ENCODE measurements at regions not wholly inside any gene's neighbourhood (a gene's known extent, or its start where the extent isn't known, plus 50 kb on each side); places are given as distances from the start of the nearest gene placed in this dataset.

DNA sequence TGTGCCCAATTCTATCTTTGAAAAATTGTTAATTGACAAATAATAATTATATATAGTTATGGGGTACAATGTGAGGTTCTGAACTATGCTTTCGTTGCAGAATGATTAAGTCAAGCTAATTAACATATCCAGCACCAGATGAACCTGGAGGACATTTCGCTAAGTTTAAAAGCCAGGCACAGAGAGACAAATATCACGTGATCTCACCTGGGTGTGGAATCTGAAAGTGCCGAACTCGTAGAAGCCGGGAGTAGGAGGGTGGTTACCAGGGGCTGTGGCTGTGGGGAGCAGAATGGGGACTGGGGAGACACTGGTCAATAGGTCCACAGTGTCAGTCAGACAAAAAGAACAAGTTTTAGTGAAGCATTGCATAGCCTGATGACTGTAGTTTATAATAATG, 332.9 kb upstream of the SHH start:
- DNase-seq: no peak

DNA sequence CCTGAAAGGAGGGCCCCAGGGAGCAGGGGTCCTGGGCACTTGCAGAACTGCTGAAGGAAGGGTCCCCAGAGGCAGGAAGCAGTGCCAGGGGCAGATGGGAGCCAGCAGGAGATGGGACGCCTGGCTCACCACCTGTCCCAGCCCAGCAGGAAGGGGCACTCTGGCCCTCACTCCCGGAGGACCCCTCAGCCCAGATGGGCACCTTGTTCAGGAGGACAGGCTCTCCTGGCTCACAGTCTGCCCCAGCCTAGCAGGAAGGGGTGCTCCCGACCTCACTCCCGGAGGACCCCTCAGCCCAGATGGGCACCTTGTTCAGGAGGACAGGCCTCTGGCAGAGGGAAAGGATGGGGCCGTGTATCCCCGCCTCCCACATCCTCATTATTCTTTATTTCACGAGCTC, 331.4 kb upstream of the SHH start:
- DNase-seq: no peak

DNA sequence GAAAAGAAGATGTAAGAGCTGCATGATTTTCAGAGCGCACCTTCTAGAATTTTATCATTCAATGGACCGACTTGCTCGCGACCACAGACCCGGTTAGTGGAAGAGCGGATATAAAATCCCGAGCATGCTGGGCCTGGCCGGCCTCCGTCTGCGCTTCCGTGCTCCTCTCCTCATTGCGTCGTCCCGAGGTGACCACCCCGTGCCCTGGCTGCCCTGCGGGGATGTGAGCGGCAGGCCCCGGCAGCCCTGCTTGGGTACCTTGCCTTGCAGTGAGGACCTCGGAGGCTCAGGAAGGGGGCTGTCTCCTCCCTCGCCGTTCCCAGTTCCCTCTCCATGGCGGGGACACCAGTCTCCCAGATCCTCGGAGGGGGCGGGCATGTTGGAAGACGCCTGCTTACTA, 330.9 kb upstream of the SHH start:
- DNase-seq: no peak

DNA sequence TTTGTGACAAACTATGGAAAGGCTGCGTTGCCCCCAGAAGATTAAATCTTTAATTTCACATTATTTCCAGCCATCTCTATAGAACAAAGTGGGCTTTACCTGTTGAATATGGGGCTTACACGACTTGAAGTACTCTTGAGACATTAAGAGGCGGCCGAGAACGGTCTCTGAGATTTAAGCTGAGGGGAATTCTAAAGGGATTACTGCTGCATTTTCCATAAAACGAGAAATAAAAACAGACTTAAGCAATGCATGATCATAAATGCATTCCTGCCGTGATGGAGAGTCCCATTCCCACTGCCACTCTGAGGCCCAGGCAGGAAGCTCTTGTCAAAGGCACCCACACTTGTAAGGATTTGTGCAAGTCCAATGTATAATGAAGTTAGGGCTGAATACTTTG, 329.7 kb upstream of the SHH start:
- no peak for DNase-seq

DNA sequence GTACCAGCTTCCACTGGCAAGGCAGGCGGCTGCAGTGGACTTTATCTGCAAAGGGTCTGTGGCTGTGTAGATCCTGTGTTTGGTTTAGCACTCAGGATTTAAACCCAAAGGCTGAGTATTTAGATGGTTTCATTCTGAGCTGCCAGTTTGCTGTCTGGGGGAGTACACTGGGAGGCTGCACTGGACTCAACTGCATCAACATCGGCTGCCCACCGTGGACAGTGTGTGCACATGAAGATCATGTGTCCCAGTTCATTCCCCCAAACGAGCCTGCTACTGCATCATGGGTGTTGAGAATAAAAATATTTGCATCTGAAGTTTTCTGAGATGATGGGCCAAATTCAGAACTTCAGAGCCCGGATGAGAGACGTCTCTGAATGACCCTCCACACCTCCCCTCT, 328.6 kb upstream of the SHH start:
- DNase-seq: no peak

DNA sequence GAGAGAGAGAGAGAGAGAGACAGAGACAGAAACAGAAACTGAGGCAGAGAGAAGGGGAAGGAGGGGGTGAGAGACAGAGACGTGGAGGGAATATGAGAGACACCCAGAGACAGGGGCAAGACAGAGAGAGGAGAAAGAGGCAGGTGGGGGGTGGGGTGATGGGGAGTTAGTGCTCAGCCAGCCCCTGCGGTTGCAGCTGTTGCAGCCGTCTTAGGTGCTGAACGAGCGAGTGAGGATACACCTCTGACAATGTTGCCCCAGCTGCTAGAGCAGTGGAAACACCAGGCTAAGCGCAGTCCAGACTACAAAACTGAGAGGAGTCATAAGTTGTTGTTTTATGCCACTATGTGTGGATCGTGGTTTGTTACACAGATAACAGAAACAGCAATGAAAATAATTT, 328.2 kb upstream of the SHH start:
- DNase-seq: no peak

DNA sequence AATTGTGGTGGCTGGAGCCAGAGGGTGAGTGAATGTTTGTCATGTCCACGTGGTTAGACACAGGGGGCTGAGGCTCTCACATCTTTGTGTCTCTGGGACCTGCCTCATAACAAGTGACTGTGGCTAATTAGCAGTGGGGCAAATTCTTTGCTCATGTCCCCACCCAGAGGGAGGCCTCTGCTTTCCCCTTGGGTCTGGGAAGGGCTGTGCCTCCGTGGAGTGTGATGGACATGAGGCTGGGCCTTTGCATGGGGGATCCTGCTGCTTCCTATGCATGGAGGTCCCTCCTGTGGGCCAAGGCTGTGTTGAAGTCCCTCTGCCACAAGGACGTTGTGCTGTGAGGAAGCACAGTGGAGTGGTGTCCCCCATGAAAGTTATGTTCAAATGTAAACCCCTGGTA, 327.4 kb upstream of the SHH start:
- no peak for DNase-seq

DNA sequence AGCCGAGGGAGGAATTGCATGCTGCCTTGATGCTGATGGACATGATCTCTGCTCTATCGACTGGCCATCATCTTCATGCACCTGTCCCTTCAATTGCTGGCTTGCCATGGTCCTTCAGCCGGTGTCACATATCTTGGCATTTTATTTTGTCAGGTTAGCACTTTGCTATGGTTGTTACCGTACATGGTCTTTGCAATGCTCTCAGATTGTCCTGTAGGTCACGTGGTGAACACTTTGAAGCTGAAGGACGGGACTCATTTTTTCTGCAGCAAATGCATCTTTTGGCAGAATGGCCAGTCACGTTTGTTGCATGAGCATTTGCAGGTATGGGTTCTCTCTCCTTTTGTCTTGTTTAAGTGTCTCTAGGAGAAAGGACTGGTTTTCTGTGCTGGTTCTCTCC, 326.8 kb upstream of the SHH start:
- no peak for DNase-seq

DNA sequence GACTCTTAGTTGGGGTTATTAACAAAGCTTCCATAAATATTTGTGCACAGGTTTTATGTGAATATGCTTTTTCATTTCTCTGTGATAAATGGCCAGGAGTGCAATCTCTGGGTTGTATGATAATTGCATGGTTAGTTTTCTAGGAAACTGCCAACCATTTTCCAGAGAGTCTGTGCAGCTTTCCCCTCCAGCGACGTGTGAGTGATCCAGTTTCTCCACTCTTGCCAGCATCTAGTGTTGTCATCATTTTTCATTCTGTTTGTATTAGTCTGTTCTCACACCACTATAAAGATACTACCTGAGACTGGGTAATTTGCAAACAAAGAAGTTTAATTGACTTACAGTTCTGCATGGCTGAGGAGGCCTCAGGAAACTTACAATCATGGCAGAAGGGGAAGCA, 319.6 kb upstream of the SHH start:
- DNase-seq: no peak

DNA sequence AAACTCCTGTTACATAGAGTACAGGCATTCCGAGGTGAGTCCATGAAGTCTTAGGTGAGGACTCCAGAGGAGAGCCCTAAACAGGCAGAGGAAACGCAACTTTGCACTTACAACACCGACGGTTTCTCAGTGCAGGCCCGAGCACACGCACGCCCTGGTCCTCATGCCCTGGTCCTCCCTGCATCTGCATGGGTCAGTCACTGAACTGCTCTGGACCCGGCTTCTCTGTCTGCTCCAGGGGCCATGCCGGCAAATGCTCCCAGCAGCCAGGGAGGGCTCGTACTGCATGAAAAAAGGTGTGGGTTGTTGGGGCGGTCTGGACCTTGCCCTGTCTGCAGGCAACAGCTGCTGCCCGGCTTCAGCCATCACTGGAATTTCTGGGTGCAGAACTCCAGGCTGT, 317.3 kb upstream of the SHH start:
- no peak for DNase-seq

DNA sequence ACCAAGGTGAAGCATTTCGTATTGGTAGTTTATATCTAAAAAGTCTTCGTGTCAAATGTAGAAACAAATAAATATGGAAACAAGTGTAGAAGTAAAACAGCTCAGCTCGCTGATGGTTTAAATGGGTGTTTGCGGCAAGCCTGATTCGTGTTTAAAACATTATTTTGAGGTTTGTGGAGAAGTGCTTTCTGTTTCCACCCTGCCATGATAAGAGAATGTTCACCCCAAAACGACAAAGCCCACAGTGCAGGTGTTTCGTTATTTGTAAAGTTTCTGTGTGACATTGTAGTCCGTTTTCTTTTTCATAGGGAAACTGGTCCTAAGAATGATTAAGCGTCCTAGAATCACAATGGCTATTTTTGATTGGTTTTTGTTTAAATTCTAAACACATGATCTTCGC, 316.2 kb upstream of the SHH start:
- no peak for DNase-seq

DNA sequence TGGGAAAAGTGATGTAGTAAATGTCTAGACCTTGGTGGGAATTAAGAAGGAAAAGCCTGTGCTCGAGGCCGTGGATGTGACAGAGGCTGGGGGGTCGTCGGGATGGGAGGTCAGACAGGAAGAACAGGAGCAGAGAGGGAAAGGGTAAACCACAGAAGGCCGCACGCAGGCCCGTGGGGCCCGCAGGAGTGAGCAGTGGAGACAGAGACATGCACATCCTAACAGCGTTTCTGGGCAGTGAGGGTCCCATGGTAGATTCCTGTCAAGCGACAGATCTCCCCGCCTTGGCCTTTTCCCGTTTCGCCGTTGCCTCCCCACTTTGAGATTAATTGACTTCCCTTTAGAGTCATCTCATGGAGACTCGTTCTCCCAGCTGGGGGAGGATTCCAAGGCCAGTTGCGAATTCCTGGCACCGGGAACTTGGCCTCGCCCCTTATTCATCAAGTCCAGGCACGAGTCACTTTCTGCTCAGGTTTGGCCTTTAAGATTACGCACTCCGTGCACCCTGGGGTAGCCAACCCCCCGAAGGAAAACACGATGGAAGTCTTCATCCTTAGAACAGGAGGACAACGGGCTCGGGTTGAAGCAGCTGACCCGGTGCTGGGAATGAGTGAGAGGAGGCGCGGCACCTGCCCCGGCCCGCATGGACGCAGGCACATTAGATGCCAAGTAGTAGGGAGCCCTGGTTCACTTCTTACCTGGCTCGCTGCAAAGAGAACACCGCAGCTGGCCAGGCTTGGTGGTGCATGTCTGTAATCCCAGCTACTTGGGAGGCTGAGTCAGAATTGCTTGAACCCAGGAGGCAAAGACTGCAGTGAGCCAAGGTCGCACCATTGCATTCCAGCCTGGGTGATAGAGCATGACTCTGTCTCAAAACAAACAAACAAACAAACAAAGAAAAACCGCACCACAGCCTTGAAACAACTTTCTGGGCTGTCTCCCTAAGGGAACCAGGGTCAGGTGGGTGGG, 315.2 kb upstream of the SHH start:
- DNase-seq: no peak

DNA sequence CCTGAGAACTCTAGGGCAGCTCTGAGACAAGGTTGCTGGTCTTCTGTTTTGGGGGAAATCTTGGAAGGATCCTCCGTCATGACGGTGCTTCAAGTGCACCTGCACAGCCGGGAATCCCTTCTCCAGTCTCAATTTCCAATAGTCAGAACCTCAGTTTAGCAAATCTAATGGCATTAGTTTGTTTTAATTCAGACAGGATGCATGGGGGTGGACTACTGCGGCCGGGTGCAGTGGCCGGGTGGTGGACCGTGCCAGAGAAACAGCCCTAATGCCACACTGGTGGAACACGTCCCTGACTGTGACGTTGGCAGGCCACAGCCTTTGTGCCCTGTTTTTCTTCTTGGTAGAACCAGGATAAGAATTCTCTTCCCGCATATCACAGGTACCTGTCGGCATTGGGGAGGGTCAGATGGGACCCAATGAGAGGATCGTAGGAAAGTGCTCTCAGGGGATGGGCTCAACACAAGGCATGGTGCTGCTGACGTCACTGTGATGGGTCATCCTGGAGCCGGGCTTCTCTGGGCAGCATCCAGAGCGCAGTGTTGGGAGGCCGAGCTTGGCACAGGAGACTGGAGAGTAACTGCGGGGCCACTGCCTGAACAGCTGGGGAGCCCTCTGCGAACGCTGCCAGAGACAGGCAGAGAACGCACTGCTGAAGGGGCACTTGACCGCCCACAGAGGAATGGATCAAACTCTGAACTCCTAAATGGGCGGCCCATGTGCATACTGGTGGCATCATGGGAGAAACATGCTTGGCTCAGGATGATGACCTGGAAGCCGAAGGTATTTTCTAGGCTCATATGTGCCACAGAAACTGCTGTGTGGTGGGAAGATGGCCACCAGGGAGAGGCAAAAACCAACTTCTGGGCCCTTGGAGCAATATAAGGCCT, 313.8 kb upstream of the SHH start:
- no peak for DNase-seq

DNA sequence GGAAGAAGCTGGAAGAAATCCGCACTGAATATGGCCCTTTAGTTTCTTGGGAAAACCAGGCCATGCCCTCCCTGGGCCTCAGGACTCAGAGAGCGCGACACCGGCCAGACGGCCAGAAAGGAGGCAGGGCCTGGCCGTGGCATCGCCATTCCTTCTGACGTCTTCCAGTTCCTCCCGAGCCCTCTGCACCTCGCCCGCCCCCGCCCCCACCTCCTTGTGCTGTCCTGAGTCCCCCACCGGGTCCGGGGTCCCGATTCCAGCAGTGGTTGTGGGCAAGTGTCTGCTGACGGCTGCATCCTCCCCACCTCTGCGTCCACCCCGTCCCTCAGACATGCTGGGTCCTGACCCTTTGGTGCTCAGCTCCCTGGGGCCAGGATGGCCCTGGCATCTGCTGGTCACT, 312.1 kb upstream of the SHH start:
- DNase-seq: no peak

DNA sequence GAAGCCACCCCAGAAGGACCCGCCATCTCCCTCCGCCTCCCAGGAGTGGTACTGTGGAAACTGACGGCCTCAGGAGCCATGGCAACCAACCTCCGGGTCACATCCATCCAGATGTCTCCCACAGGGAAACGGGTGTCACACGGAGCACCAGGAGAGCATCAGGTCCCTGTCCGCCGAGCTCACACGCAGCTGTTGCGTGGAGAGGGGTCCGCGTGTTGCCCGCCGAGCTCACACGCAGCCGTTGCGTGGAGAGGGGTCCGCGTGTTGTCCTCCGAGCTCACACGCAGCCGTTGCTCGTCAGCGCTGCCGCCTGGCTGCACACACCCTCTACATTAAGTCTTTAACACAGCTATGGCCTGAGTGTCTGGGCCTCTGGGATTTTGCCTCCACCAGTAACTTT, 311.1 kb upstream of the SHH start:
- no peak for DNase-seq

DNA sequence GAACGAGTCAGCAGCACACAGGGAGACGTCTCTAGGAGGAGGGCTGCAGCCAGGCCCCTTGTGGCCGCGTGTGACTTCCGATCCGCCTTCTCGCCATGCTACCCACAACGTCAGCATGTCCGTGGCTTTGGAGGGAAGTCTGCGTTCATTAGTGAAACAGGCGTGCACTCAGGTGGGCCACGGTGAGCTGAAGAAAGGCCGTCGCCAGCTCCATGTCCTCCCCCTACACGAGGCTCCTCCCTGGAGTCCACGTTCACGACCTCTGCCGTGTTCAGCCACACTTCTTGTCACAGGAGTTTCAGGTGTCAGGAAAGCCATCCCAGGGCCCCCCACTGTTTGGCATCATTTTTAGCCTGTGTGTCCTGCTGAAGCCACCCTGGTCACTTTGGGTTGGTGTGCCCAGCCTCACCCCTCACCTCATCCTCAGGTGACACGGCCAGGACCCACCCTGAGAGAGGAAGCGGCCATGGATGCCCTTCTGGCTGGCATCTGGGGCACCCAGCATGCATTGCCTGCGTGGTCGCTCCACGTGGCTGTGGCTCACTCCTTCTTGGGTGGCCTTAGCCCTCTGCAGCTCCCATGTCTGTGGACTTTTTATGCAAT, 310.6 kb upstream of the SHH start:
- no peak for DNase-seq

DNA sequence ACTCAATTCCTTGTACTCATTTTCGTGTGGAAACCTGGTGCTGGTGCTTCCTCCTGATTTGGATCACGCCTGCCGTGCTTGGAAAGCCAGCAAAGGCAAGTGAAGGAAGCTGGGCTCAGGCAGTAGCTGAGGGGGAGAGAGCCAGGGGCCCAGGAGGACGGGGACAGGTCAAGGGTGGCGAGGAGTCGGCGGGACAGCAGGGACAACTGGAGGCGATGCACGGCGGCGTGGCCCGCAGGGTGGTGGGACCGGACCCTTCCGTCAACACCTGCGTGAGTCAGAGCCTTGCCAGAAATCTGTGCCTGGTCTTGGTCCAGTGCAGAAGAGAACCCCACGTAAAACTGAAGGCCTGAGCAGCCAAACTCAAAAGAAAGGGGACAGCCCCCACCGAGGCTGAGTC, 309.7 kb upstream of the SHH start:
- no peak for DNase-seq

DNA sequence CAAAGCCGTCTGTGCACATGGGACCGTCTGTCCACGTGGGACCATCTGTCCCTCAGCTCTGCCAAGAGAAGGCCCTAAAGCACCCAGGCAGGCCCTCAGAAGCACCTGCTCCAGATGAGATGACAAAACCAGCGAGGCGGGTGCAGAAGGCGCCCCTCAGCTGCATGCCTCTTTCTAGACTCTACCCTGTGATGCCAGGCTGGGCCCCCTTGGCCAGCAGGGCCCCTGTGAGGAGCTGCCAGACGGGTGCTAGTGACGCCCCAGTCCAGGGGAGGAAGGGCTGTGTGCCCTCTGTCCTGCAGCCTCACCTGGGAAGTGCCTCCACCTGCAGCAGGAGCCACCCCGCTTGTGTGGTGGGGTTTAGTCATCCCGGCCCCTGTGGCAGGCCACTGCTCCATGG, 309.2 kb upstream of the SHH start:
- no peak for DNase-seq

DNA sequence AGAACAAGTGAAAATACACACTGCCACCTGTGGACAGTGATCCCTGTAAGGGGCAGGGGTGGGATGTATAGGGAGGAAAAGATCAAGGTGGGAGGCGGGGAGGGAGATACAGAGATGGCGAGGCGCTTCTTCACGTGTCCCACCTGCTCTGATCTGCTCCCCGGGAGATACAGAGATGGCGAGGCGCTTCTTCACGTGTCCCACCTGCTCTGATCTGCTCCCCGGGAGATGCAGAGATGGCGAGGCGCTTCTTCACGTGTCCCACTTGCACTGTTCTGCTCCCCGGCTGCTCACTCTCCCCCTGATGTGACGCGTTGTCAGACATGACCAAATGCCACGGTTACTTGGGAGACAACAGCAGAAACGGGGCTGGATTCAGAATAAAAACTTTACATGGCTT, 308.3 kb upstream of the SHH start:
- no peak for DNase-seq

DNA sequence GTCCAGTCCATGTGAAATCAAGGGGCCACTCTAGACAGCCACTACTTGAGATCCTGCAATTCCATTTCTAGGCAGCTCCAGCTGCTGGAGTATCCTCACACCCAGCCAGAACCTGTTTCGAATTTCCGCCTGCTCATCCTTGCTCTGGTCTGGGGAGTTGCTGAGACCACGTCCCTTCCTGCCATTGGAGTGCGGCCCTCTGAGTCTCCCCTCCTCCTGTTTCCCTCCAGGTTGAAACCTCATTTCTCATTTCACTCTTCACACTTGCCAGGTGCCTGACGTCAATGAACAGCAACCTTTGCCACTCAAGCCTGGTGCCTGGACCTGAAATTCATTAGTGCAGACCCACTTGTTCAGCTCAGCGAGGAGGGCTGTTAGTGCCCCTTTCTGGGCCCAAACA, 307.5 kb upstream of the SHH start:
- DNase-seq: no peak

DNA sequence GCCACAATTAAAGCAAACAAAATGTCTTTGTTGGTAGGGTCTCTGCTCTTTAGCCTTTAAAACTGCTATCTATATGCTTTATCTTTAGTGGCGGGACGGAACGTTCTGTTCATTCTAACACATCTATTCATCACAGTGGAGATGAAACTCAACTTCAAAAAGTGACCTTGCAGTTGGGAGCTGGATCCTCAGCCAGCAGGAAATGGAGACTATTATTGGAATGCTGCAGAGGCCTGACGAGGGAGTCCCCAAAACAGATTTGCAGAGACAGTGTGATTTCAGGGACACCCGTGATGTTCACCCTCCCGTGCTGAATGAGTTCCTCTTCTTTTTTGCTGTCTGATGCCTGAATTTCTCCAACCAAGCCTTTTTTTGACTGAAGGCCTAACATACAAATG, 306.0 kb upstream of the SHH start:
- DNase-seq: no peak

DNA sequence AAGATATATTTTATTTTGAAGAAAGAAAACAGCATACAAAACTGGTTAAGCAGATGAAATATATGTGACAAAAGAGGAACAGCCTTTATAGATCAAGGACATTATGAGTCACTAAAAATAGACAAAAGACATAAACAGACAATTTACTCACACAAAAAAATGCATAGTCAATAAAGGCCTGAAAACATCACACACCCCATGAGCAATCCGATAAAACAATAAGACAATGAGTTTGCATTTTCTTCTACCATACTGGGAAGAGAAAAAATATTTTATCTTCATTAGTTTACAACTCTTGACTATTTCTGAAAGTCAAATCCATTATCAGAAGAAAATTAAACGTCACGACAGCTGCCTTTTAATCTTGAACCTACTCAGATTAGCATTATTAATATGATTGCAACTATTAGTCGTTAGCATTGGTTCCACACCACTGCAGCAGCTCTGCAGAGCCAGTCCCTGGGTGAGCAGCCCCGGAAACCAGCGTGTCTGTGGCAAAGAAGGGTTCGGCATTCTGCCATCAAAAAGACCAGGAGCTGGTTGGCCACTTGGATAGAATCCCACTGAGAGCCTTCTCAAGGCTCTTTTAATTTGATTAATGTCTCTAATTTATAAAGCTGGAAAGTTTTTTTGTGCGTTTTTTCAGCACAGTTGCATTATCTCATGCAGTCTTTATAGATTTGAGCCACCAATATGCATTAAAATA, 305.4 kb upstream of the SHH start:
- DNase-seq: no peak

All from NCI-H446 (cell line).